ENCODE measurements at regions not wholly inside any gene's neighbourhood (a gene's known extent, or its start where the extent isn't known, plus 50 kb on each side); places are given as distances from the start of the nearest gene placed in this dataset.
A peak's percentile ranks its signal among the peaks of the same experiment; 100 is the strongest.

DNA sequence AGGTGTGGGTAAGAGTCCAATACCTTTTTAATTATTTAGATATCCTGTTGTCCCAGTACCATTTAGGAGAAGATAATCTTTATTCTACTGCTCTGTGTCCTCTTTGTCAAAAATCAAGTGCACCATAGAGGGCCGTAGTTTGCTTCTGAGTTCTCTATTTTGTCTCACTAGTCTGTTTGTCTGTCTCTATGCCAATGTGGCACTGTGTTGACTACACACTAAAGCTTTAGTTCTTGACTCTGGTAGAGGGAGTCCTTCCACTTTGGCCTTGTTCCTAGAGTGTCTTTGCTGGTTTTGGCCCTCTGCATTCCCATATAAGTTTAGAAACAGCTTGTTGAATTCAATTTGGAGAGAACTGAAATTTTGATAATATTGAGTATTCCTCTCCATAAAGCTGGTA, 75.9 kb downstream of the SCGB2B2 start (continued):
- TF ChIP-seq, protein P1, sequence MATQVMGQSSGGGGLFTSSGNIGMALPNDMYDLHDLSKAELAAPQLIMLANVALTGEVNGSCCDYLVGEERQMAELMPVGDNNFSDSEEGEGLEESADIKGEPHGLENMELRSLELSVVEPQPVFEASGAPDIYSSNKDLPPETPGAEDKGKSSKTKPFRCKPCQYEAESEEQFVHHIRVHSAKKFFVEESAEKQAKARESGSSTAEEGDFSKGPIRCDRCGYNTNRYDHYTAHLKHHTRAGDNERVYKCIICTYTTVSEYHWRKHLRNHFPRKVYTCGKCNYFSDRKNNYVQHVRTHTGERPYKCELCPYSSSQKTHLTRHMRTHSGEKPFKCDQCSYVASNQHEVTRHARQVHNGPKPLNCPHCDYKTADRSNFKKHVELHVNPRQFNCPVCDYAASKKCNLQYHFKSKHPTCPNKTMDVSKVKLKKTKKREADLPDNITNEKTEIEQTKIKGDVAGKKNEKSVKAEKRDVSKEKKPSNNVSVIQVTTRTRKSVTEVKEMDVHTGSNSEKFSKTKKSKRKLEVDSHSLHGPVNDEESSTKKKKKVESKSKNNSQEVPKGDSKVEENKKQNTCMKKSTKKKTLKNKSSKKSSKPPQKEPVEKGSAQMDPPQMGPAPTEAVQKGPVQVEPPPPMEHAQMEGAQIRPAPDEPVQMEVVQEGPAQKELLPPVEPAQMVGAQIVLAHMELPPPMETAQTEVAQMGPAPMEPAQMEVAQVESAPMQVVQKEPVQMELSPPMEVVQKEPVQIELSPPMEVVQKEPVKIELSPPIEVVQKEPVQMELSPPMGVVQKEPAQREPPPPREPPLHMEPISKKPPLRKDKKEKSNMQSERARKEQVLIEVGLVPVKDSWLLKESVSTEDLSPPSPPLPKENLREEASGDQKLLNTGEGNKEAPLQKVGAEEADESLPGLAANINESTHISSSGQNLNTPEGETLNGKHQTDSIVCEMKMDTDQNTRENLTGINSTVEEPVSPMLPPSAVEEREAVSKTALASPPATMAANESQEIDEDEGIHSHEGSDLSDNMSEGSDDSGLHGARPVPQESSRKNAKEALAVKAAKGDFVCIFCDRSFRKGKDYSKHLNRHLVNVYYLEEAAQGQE (IDR thresholded peaks at IDR 0.05), result no peak

- Histone ChIP-seq H3K9me3 (peaks cover 51% of the 10 kb centered on the region), H3K27ac (no peak overlapping the region), H3K4me1 (no peaks in the 10 kb centered on the region), H3K4me3 (no peak overlapping the region), H3K4me2 (no peak overlapping the region)
- CTCF ChIA-PET, result interaction anchor here (0.6 kb wide), 1 partner anchor 1257 kb away, joined by 3 read pairs; no protein-coding TSS in a partner anchor
- DNase-seq (ENCODE audit: low read depth in 1 of 2, low spot score in 1 of 2), result no peak
- peak; percentile 92 for FAIRE-seq
- POLR2A ChIA-PET, result no interaction called here
- no peak for ATAC-seq
- TF ChIP-seq MAFK (IDR thresholded peaks at IDR 0.05; ENCODE audit: partially characterized antibody), result no peak
- no peak for TF ChIP-seq CHD4 (IDR thresholded peaks at IDR 0.05; ENCODE audit: borderline replicate concordance)
- TF ChIP-seq ZC3H11A (IDR thresholded peaks at IDR 0.05), result no peak
- TF ChIP-seq CHD2 (IDR thresholded peaks at IDR 0.05; ENCODE audit: low read length, partially characterized antibody), result no peak
- TF ChIP-seq ZNF302 (CRISPR knock-in tag; IDR thresholded peaks at IDR 0.05), result no peak
- no peak for TF ChIP-seq MAZ (IDR thresholded peaks at IDR 0.05; ENCODE audit: borderline replicate concordance, low read depth, low read length)
- TF ChIP-seq RARB (CRISPR knock-in tag; IDR thresholded peaks at IDR 0.05), result no peak
- 17% methylated on average over 4 of the region's 4 CpGs for WGBS (ENCODE audit: missing lambda C conversion rate)
Measured at GRCh38 chr19:34600366-34600765, 76.6 kb downstream of the SCGB2B2 start.

DNA sequence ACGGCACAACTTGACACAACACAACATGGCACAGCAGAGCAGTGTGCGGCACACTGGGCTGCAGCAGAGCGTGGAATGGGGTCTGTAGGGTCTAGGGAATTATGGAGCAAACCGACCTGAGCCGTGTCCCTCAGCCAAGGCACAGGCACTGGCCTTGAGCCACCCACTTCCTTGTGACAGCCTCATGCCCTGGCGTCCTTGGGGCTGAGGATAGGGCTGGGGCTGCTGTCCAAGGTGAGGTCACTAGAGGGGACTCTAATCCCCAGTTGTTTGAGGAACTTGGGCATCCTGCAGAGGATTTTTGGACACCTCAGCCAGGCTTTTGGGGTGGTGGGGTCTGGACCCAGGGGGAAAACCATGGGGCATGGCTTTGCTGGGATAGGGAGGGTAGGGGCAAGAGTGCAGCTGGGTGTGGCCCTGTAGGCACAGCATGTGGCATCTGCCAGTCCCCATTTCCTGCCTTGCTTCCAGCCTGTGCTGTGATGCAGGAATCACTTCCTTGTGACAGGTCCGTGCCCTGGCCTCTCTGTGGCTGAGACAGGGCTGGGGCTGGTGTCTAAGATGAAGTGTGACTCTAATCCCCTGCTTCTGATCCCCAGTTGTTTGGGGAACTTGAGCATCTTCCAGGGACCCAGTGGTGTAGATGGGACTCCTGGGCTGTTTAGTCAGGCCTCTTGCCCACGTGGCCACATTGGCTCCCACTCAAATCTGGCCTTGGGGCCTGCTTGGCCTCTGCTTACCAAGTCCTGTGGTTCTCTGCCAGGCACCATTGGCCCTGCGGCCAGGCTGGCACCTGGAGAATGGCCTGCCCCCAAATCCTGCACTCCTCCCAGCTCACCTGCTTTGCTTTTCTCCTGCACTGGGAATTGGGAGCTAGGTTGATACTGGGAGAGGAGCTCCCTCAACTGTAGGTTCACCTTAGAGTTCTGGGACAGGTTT, 78.5 kb downstream of the SCGB2B2 start:
- H3K4me1 ChIP-seq, result no peaks in the 10 kb centered on the region
- TF ChIP-seq KDM1A (IDR thresholded peaks at IDR 0.05; ENCODE audit: low read depth), result no peak
- TF ChIP-seq, protein P2, sequence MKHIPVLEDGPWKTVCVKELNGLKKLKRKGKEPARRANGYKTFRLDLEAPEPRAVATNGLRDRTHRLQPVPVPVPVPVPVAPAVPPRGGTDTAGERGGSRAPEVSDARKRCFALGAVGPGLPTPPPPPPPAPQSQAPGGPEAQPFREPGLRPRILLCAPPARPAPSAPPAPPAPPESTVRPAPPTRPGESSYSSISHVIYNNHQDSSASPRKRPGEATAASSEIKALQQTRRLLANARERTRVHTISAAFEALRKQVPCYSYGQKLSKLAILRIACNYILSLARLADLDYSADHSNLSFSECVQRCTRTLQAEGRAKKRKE (CRISPR knock-in tag; IDR thresholded peaks at IDR 0.05; ENCODE audit: low read depth), result no peak
- 28% methylated on average over 9 of the region's 9 CpGs for WGBS (ENCODE audit: missing lambda C conversion rate)
- H3K9me3 ChIP-seq, result peaks cover 39% of the 10 kb centered on the region
- CTCF ChIA-PET, result no interaction called here
- no peak for FAIRE-seq
- DNase-seq (ENCODE audit: low read depth in 1 of 2, low spot score in 1 of 2), result no peak
- no peak overlapping the region for H3K27ac ChIP-seq
- H3K4me3 ChIP-seq, result no peak overlapping the region
- H3K4me2 ChIP-seq, result no peak overlapping the region
- ATAC-seq, result no peak
- POLR2A ChIA-PET, result no interaction called here

DNA sequence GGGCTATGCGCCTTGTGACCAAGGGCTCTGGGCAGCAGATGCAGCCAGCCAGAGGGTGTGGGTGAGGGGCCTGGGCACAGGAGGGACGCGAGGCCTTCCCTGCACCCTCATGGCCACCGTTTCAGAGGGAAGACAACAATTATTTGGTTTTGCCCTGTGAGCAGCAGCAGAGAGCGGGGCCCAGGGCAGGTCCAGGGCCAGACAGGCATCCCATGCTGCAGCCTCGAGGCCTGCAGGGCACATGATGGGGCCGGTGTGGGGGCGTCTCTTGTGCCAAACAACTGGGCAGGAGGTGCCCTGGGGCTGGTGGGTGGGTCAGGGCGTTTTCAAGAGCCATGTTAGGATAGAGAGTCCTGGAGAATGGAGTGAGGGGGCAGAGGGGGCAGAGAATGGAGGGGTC, 79.4 kb downstream of the SCGB2B2 start:
- FAIRE-seq (no peak), DNase-seq (ENCODE audit: low read depth in 1 of 2, low spot score in 1 of 2) (no peak), ATAC-seq (no peak)
- CTCF ChIA-PET, result no interaction called here
- 35% methylated on average over 9 of the region's 9 CpGs for WGBS (ENCODE audit: missing lambda C conversion rate)
- no peak overlapping the region for H3K4me3 ChIP-seq
- H3K27ac ChIP-seq, result no peak overlapping the region
- POLR2A ChIA-PET, result no interaction called here
- no peak overlapping the region for H3K4me2 ChIP-seq
- no peaks in the 10 kb centered on the region for H3K4me1 ChIP-seq
- peaks cover 33% of the 10 kb centered on the region for H3K9me3 ChIP-seq
- TF ChIP-seq NR3C1 (IDR thresholded peaks at IDR 0.05) (no peak), EHMT2 (IDR thresholded peaks at IDR 0.05; ENCODE audit: low read depth) (no peak), HMGXB4 (CRISPR knock-in tag; IDR thresholded peaks at IDR 0.05; ENCODE audit: borderline replicate concordance) (no peak), FOSB (CRISPR knock-in tag; IDR thresholded peaks at IDR 0.05) (no peak), JUNB (IDR thresholded peaks at IDR 0.05) (no peak)

Measured in A549 (cell line).